ENCODE measurements at regions not wholly inside any gene's neighbourhood (a gene's known extent, or its start where the extent isn't known, plus 50 kb on each side); places are given as distances from the start of the nearest gene placed in this dataset.

- POLR2A ChIA-PET = no interaction called here
- TF ChIP-seq, protein P1, sequence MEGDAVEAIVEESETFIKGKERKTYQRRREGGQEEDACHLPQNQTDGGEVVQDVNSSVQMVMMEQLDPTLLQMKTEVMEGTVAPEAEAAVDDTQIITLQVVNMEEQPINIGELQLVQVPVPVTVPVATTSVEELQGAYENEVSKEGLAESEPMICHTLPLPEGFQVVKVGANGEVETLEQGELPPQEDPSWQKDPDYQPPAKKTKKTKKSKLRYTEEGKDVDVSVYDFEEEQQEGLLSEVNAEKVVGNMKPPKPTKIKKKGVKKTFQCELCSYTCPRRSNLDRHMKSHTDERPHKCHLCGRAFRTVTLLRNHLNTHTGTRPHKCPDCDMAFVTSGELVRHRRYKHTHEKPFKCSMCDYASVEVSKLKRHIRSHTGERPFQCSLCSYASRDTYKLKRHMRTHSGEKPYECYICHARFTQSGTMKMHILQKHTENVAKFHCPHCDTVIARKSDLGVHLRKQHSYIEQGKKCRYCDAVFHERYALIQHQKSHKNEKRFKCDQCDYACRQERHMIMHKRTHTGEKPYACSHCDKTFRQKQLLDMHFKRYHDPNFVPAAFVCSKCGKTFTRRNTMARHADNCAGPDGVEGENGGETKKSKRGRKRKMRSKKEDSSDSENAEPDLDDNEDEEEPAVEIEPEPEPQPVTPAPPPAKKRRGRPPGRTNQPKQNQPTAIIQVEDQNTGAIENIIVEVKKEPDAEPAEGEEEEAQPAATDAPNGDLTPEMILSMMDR (conservative IDR thresholded peaks at IDR 0.05; ENCODE audit: low read length) = no peak
- TF ChIP-seq EZH2phosphoT487 (IDR thresholded peaks at IDR 0.05; ENCODE audit: borderline replicate concordance, low read depth, low read length) = no peak
These were observed 84.1 kb upstream of the TSHZ2 start for GRCh38 chr20:52888096-52888495.

DNA sequence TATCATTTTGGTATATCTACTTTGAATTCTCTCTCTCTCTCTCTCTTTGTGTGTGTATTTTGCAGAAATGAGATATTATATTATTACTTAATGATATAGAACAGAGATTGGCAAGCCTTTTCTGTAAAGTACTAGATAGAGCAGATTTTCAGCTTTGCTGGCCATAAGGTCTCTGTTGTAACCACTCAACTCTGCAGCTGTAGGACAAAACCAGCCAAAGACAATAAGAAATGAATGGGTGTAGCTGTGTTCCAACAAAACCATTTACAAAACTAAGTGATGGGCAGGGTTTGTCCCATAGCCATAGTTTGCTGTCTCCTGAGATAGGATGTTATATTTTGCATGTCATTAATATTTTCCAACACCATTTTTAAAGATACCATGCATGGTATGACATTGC lies 91.2 kb upstream of the TSHZ2 start:
- ChIA-PET CTCF (ENCODE audit: unreplicated experiment) (no interaction called here), POLR2A (interaction anchor here (1.1 kb wide), 1 partner anchor 15 kb away, joined by 3 read pairs; no protein-coding TSS in a partner anchor)
- TF ChIP-seq, protein P1 (conservative IDR thresholded peaks at IDR 0.05; ENCODE audit: low read length) = no peak
- no peak for TF ChIP-seq EZH2phosphoT487 (IDR thresholded peaks at IDR 0.05; ENCODE audit: borderline replicate concordance, low read depth, low read length)
- H3K4me1 ChIP-seq (ENCODE audit: insufficient read depth, low read length, poor library complexity, severe bottlenecking) = no peaks in the 10 kb centered on the region
- H3K9me2 ChIP-seq (ENCODE audit: insufficient read depth, low read length) = no peaks in the 10 kb centered on the region
- intact Hi-C loops (cut with micrococcal nuclease; ENCODE audit: unreplicated experiment) = no loop called here
- H3K27ac ChIP-seq (ENCODE audit: low read depth, low read length, poor library complexity, severe bottlenecking) = no peak overlapping the region
- H3K79me2 ChIP-seq (ENCODE audit: insufficient read depth, low read depth, low read length) = no peaks in the 10 kb centered on the region
- no TSS peak for BruUV-seq (replicated peaks)
- H3K4me3 ChIP-seq (ENCODE audit: low read depth, low read length, poor library complexity, severe bottlenecking) = no peak overlapping the region
- no peaks in the 10 kb centered on the region for H3K9me3 ChIP-seq (ENCODE audit: low read length)
- no peaks in the 10 kb centered on the region for H3K36me3 ChIP-seq (ENCODE audit: insufficient read depth, low read length)
- H3K4me2 ChIP-seq (ENCODE audit: low read length) = no peak overlapping the region
- no peak overlapping the region for H2AFZ ChIP-seq (ENCODE audit: low read length)
- no peaks in the 10 kb centered on the region for H4K20me1 ChIP-seq (ENCODE audit: insufficient read depth, low read length)
- DNase-seq (ENCODE audit: low spot score) = no peak

More at GRCh38 chr20:52888096-52888495, 84.1 kb upstream of the TSHZ2 start:
- Histone ChIP-seq H3K27ac (ENCODE audit: low read depth, low read length, poor library complexity, severe bottlenecking) (no peak overlapping the region), H3K9me2 (ENCODE audit: insufficient read depth, low read length) (no peaks in the 10 kb centered on the region), H3K9me3 (ENCODE audit: low read length) (no peaks in the 10 kb centered on the region), H3K36me3 (ENCODE audit: insufficient read depth, low read length) (no peaks in the 10 kb centered on the region), H4K20me1 (ENCODE audit: insufficient read depth, low read length) (no peaks in the 10 kb centered on the region), H3K4me1 (ENCODE audit: insufficient read depth, low read length, poor library complexity, severe bottlenecking) (no peaks in the 10 kb centered on the region), H3K4me3 (ENCODE audit: low read depth, low read length, poor library complexity, severe bottlenecking) (no peak overlapping the region), H3K79me2 (ENCODE audit: insufficient read depth, low read depth, low read length) (no peaks in the 10 kb centered on the region), H3K4me2 (ENCODE audit: low read length) (no peak overlapping the region), H2AFZ (ENCODE audit: low read length) (no peak overlapping the region)
- CTCF ChIA-PET (ENCODE audit: unreplicated experiment) = no interaction called here
- intact Hi-C loops (cut with micrococcal nuclease; ENCODE audit: unreplicated experiment) = no loop called here
- DNase-seq (ENCODE audit: low spot score) = no peak
- no TSS peak for BruUV-seq (replicated peaks)

- Histone ChIP-seq H3K79me2 (ENCODE audit: insufficient read depth, low read depth, low read length) (no peaks in the 10 kb centered on the region), H3K9me3 (ENCODE audit: low read length) (no peaks in the 10 kb centered on the region), H2AFZ (ENCODE audit: low read length) (no peak overlapping the region), H3K4me3 (ENCODE audit: low read depth, low read length, poor library complexity, severe bottlenecking) (no peak overlapping the region), H3K9me2 (ENCODE audit: insufficient read depth, low read length) (no peaks in the 10 kb centered on the region), H3K4me2 (ENCODE audit: low read length) (no peak overlapping the region), H4K20me1 (ENCODE audit: insufficient read depth, low read length) (no peaks in the 10 kb centered on the region), H3K36me3 (ENCODE audit: insufficient read depth, low read length) (no peaks in the 10 kb centered on the region), H3K4me1 (ENCODE audit: insufficient read depth, low read length, poor library complexity, severe bottlenecking) (no peaks in the 10 kb centered on the region), H3K27ac (ENCODE audit: low read depth, low read length, poor library complexity, severe bottlenecking) (no peak overlapping the region)
- ChIA-PET POLR2A (interaction anchor here (0.6 to 0.7 kb wide), 2 partner anchors 591 to 963 kb away, joined by 3 to 4 read pairs; no protein-coding TSS in a partner anchor), CTCF (ENCODE audit: unreplicated experiment) (no interaction called here)
- TF ChIP-seq, protein P1 (conservative IDR thresholded peaks at IDR 0.05; ENCODE audit: low read length) = no peak
- no peak for TF ChIP-seq EZH2phosphoT487 (IDR thresholded peaks at IDR 0.05; ENCODE audit: borderline replicate concordance, low read depth, low read length)
- intact Hi-C loops (cut with micrococcal nuclease; ENCODE audit: unreplicated experiment) = no loop called here
- DNase-seq (ENCODE audit: low spot score) = no peak
- BruUV-seq (replicated peaks) = no TSS peak
These were observed 91.9 kb upstream of the TSHZ2 start for GRCh38 chr20:52880259-52880658.
